ENCODE measurements at regions not wholly inside any gene's neighbourhood (a gene's known extent, or its start where the extent isn't known, plus 50 kb on each side); places are given as distances from the start of the nearest gene placed in this dataset.

DNA sequence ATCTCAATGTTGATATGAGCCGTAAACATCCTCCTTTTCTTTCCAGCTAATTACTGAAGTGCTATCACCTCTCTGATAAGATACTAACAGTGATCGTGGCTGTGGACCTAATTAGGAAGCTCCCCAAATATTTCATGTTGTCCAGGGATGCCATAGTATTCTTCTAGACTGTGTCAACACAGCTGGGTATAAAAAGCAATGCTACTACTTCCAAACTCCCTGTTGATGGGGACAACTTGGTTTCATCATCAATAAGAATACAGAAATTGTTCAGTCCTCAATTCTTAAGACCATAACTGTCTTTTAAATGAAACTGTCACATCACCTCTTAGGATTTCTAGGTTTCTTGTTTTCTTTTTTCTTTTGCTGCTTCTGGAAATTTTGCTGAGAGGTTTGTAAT is 530.6 kb downstream of the TOX3 start:
- no peak for TF ChIP-seq CTCF (IDR thresholded peaks at IDR 0.05; ENCODE audit: low read length, missing control alignments)
- DNase-seq (ENCODE audit: low read depth): no peak

DNA sequence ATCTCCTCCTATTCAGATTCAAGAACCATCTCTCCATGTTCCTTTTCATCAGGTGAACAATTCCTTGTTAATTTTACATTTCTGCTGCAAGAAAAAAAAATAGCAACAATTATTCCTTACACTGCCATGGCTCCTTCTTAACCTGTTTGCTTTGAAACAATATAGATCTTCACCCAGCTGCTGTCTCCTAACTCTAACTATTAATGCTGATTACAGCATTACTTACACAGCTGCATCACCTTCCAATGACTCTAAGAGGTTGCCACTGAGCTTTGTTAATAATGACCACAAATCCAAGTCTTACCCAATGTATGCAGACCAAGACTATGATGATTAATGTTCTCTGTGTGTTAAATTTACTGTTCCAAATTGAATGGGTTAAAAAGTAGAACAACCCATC is 541.4 kb downstream of the TOX3 start:
- no peak for TF ChIP-seq CTCF (IDR thresholded peaks at IDR 0.05; ENCODE audit: low read length, missing control alignments)
- no peak for DNase-seq (ENCODE audit: low read depth)
- no peak overlapping the region for H3K4me3 ChIP-seq (replicated peaks; ENCODE audit: low read depth, low read length)

More for the DNA sequence above, 530.6 kb downstream of the TOX3 start:
- H3K4me3 ChIP-seq (replicated peaks; ENCODE audit: low read depth, low read length): no peak overlapping the region

- no peak for TF ChIP-seq CTCF (IDR thresholded peaks at IDR 0.05; ENCODE audit: low read length, missing control alignments)
- no peak overlapping the region for H3K4me3 ChIP-seq (replicated peaks; ENCODE audit: low read depth, low read length)
- DNase-seq (ENCODE audit: low read depth): no peak
Measured at GRCh38 chr16:52004343-52004742, 542.6 kb downstream of the TOX3 start.

- H3K4me3 ChIP-seq (replicated peaks; ENCODE audit: low read depth, low read length): no peak overlapping the region
- no peak for TF ChIP-seq CTCF (IDR thresholded peaks at IDR 0.05; ENCODE audit: low read length, missing control alignments)
- no peak for DNase-seq (ENCODE audit: low read depth)
Measured at GRCh38 chr16:52002026-52002425, 544.9 kb downstream of the TOX3 start.

DNA sequence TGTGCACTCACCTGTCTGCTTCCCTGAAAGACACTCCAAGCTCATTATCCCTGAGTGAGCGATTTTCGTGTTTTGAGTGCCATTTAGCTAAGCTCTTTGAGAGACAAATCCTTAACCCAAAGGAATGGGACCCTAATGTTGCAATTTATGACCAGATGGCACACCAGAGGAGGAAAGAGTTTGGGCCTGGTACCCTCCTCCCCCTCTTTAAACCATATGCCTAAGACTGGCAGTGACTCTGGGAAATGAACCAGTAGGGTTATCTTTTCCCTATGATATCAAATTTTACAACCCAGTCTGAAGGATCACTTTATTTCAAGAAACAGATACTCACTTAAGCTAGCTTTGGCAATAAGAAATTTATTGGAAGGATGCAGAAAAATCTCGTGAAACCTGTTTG is 550.4 kb downstream of the TOX3 start:
- no peak for DNase-seq (ENCODE audit: low read depth)
- no peak for TF ChIP-seq CTCF (IDR thresholded peaks at IDR 0.05; ENCODE audit: low read length, missing control alignments)
- no peak overlapping the region for H3K4me3 ChIP-seq (replicated peaks; ENCODE audit: low read depth, low read length)

DNA sequence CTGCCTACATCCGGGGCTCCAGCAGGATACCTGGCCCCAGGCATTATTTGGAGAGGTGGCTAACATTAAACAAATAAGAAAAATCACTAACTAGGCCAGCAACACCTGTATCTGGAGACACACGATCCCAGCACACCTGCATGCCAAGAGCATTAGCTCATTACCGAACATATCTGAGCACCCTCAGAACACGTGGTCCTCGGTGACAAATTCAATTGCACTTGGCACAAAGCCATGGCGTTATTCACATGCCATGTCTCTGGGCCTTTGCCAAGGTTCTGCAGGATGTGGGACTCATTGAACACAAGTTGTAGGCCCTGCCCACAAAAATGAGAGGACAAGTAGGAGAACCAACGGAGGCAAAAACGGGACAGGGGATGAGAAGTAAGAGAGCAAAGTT is 552.3 kb downstream of the TOX3 start:
- no peak overlapping the region for H3K4me3 ChIP-seq (replicated peaks; ENCODE audit: low read depth, low read length)
- TF ChIP-seq CTCF (IDR thresholded peaks at IDR 0.05; ENCODE audit: low read length, missing control alignments): no peak
- no peak for DNase-seq (ENCODE audit: low read depth)

GRCh38 chr16:51989637-51990230 is 557.2 kb downstream of the TOX3 start:
- H3K4me3 ChIP-seq (replicated peaks; ENCODE audit: low read depth, low read length): no peak overlapping the region
- no peak for DNase-seq (ENCODE audit: low read depth)
- no peak for TF ChIP-seq CTCF (IDR thresholded peaks at IDR 0.05; ENCODE audit: low read length, missing control alignments)

Data from fibroblast of pulmonary artery (primary cell).